ENCODE measurements at regions not wholly inside any gene's neighbourhood (a gene's known extent, or its start where the extent isn't known, plus 50 kb on each side); places are given as distances from the start of the nearest gene placed in this dataset.

- no peak for TF ChIP-seq CTCF (IDR thresholded peaks at IDR 0.05; ENCODE audit: poor library complexity)
- TF ChIP-seq EZH2 (IDR thresholded peaks at IDR 0.05; ENCODE audit: borderline replicate concordance): no peak
- TF ChIP-seq EZH2phosphoT487 (IDR thresholded peaks at IDR 0.05; ENCODE audit: low read depth, severe bottlenecking, unreplicated experiment): no peak
Observed at GRCh38 chr6:139985236-139985815, 610.9 kb upstream of the CITED2 start.

Measured in hepatocyte (in vitro differentiated cells).